ENCODE measurements at regions not wholly inside any gene's neighbourhood (a gene's known extent, or its start where the extent isn't known, plus 50 kb on each side); places are given as distances from the start of the nearest gene placed in this dataset.

DNA sequence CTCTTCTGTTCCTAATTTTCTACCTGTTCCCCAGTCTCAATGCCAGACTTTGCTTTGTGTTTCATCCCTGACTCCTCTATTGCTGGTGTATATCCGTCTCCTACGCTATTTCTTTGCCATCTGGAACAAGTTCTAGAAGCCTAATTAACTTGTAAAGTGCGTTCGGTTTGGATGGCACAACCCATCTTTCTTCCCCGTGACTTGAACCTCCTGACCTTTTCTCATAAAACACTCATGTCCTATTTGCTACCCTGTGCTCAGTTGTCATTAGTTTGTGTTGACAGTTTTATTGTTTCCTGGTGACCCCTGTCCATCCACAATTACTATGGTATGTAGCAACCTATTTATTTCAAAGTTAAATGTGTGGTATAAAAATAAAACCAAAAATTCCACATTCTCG lies 323.5 kb downstream of the TLE4 start:
- H3K27me3 ChIP-seq (ENCODE audit: control insufficient read depth, insufficient read depth, low read length): no peaks in the 10 kb centered on the region
- no peaks in the 10 kb centered on the region for H3K4me1 ChIP-seq (ENCODE audit: control insufficient read depth, insufficient read depth, low read length)
- no peaks in the 10 kb centered on the region for H3K9me3 ChIP-seq (ENCODE audit: control insufficient read depth, insufficient read depth, low read depth, low read length)
- no peaks in the 10 kb centered on the region for H3K36me3 ChIP-seq (ENCODE audit: control insufficient read depth, insufficient read depth, low read length)
- no peak overlapping the region for H3K27ac ChIP-seq (ENCODE audit: low read depth, low read length)
- no peak overlapping the region for H3K9ac ChIP-seq (ENCODE audit: low read length)
- no peak overlapping the region for H3K4me3 ChIP-seq (ENCODE audit: low read depth, low read length)

GRCh38 chr9:79889369-79889768 lies 317.6 kb downstream of the TLE4 start:
- Histone ChIP-seq H3K4me3 (ENCODE audit: low read depth, low read length) (no peak overlapping the region), H3K9me3 (ENCODE audit: control insufficient read depth, insufficient read depth, low read depth, low read length) (no peaks in the 10 kb centered on the region), H3K27me3 (ENCODE audit: control insufficient read depth, insufficient read depth, low read length) (no peaks in the 10 kb centered on the region), H3K9ac (ENCODE audit: low read length) (no peak overlapping the region), H3K27ac (ENCODE audit: low read depth, low read length) (no peak overlapping the region), H3K36me3 (ENCODE audit: control insufficient read depth, insufficient read depth, low read length) (no peaks in the 10 kb centered on the region), H3K4me1 (ENCODE audit: control insufficient read depth, insufficient read depth, low read length) (no peaks in the 10 kb centered on the region)

GRCh38 chr9:79885093-79885857 lies 313.5 kb downstream of the TLE4 start:
- H3K9me3 ChIP-seq (ENCODE audit: control insufficient read depth, insufficient read depth, low read depth, low read length): no peaks in the 10 kb centered on the region
- no peak overlapping the region for H3K9ac ChIP-seq (ENCODE audit: low read length)
- no peaks in the 10 kb centered on the region for H3K4me1 ChIP-seq (ENCODE audit: control insufficient read depth, insufficient read depth, low read length)
- H3K36me3 ChIP-seq (ENCODE audit: control insufficient read depth, insufficient read depth, low read length): no peaks in the 10 kb centered on the region
- no peaks in the 10 kb centered on the region for H3K27me3 ChIP-seq (ENCODE audit: control insufficient read depth, insufficient read depth, low read length)
- no peak overlapping the region for H3K4me3 ChIP-seq (ENCODE audit: low read depth, low read length)
- H3K27ac ChIP-seq (ENCODE audit: low read depth, low read length): no peak overlapping the region

DNA sequence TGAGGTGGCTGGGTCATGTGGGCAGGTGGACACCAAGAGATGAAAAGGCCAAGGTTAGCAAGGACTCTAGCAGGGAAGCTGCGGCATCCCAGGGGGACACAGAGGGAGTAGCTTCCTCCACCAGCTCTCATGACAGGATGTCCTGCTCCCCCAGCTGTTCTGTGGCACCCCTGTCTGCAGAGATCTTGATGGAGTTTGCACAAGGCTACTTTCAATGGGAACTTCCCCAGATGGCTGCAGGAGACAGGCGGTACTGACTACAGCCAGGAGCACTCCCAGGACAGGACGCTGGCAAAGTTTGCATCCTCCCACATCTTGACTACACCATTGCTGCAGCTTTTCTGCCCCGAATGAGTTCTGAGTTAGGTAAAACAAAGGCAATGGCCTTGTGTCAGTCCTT lies 312.8 kb downstream of the TLE4 start:
- Histone ChIP-seq H3K36me3 (ENCODE audit: control insufficient read depth, insufficient read depth, low read length) (no peaks in the 10 kb centered on the region), H3K27me3 (ENCODE audit: control insufficient read depth, insufficient read depth, low read length) (no peaks in the 10 kb centered on the region), H3K9me3 (ENCODE audit: control insufficient read depth, insufficient read depth, low read depth, low read length) (no peaks in the 10 kb centered on the region), H3K4me3 (ENCODE audit: low read depth, low read length) (no peak overlapping the region), H3K4me1 (ENCODE audit: control insufficient read depth, insufficient read depth, low read length) (no peaks in the 10 kb centered on the region), H3K9ac (ENCODE audit: low read length) (no peak overlapping the region), H3K27ac (ENCODE audit: low read depth, low read length) (no peak overlapping the region)

GRCh38 chr9:79883073-79883645 lies 311.4 kb downstream of the TLE4 start:
- Histone ChIP-seq H3K27me3 (ENCODE audit: control insufficient read depth, insufficient read depth, low read length) (no peaks in the 10 kb centered on the region), H3K36me3 (ENCODE audit: control insufficient read depth, insufficient read depth, low read length) (no peaks in the 10 kb centered on the region), H3K4me1 (ENCODE audit: control insufficient read depth, insufficient read depth, low read length) (no peaks in the 10 kb centered on the region), H3K4me3 (ENCODE audit: low read depth, low read length) (no peak overlapping the region), H3K27ac (ENCODE audit: low read depth, low read length) (no peak overlapping the region), H3K9me3 (ENCODE audit: control insufficient read depth, insufficient read depth, low read depth, low read length) (no peaks in the 10 kb centered on the region), H3K9ac (ENCODE audit: low read length) (no peak overlapping the region)

GRCh38 chr9:79880626-79881025 lies 308.9 kb downstream of the TLE4 start:
- Histone ChIP-seq H3K9ac (ENCODE audit: low read length) (no peak overlapping the region), H3K27me3 (ENCODE audit: control insufficient read depth, insufficient read depth, low read length) (no peaks in the 10 kb centered on the region), H3K36me3 (ENCODE audit: control insufficient read depth, insufficient read depth, low read length) (no peaks in the 10 kb centered on the region), H3K9me3 (ENCODE audit: control insufficient read depth, insufficient read depth, low read depth, low read length) (no peaks in the 10 kb centered on the region), H3K27ac (ENCODE audit: low read depth, low read length) (no peak overlapping the region), H3K4me3 (ENCODE audit: low read depth, low read length) (no peak overlapping the region), H3K4me1 (ENCODE audit: control insufficient read depth, insufficient read depth, low read length) (no peaks in the 10 kb centered on the region)

GRCh38 chr9:79877943-79878602 lies 306.3 kb downstream of the TLE4 start:
- Histone ChIP-seq H3K9me3 (ENCODE audit: control insufficient read depth, insufficient read depth, low read depth, low read length) (no peaks in the 10 kb centered on the region), H3K27me3 (ENCODE audit: control insufficient read depth, insufficient read depth, low read length) (no peaks in the 10 kb centered on the region), H3K4me1 (ENCODE audit: control insufficient read depth, insufficient read depth, low read length) (no peaks in the 10 kb centered on the region), H3K9ac (ENCODE audit: low read length) (no peak overlapping the region), H3K27ac (ENCODE audit: low read depth, low read length) (no peak overlapping the region), H3K4me3 (ENCODE audit: low read depth, low read length) (no peak overlapping the region), H3K36me3 (ENCODE audit: control insufficient read depth, insufficient read depth, low read length) (no peaks in the 10 kb centered on the region)

DNA sequence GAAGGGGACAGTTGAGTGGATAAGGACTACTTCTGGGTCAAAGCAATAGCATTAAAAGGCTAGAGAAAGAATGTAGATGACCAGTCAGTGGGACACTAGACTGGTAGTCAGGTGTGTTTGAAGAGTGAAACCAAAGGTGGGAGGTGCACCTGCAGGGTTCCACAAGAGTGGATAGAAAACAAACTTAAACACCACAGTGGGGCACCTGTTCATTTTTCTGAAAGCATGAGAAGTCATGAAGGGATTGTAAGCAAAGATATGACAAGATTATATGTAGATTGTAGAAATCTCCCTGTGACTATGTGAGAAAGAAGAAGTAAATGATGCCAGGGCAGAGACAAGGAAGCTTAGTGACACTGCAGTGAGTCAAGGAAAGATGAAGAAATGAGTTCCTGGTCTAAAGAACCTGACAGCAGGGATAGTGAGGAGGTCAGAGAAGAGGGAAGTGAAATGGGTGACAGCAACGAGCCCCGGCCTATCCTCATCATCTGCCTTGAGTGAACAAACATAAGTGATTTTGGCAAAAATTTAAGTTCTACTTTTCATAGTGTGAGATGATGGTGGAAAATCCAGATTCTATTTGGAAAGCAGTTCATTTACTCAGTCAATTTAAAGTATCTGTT lies 296.9 kb downstream of the TLE4 start:
- H3K36me3 ChIP-seq (ENCODE audit: control insufficient read depth, insufficient read depth, low read length): no peaks in the 10 kb centered on the region
- no peak overlapping the region for H3K27ac ChIP-seq (ENCODE audit: low read depth, low read length)
- H3K4me3 ChIP-seq (ENCODE audit: low read depth, low read length): no peak overlapping the region
- no peaks in the 10 kb centered on the region for H3K4me1 ChIP-seq (ENCODE audit: control insufficient read depth, insufficient read depth, low read length)
- 0 out of 2 replicates have a peak, but pooled peaks cover 2% of the 10 kb centered on the region for H3K9me3 ChIP-seq (ENCODE audit: control insufficient read depth, insufficient read depth, low read depth, low read length)
- H3K9ac ChIP-seq (ENCODE audit: low read length): no peak overlapping the region
- H3K27me3 ChIP-seq (ENCODE audit: control insufficient read depth, insufficient read depth, low read length): no peaks in the 10 kb centered on the region

GRCh38 chr9:79862921-79863890 lies 291.4 kb downstream of the TLE4 start:
- no peaks in the 10 kb centered on the region for H3K27me3 ChIP-seq (ENCODE audit: control insufficient read depth, insufficient read depth, low read length)
- no peaks in the 10 kb centered on the region for H3K4me1 ChIP-seq (ENCODE audit: control insufficient read depth, insufficient read depth, low read length)
- H3K4me3 ChIP-seq (ENCODE audit: low read depth, low read length): no peak overlapping the region
- H3K9ac ChIP-seq (ENCODE audit: low read length): no peak overlapping the region
- H3K27ac ChIP-seq (ENCODE audit: low read depth, low read length): no peak overlapping the region
- H3K36me3 ChIP-seq (ENCODE audit: control insufficient read depth, insufficient read depth, low read length): no peaks in the 10 kb centered on the region
- 0 out of 2 replicates have a peak, but pooled peaks cover 8% of the 10 kb centered on the region for H3K9me3 ChIP-seq (ENCODE audit: control insufficient read depth, insufficient read depth, low read depth, low read length)

DNA sequence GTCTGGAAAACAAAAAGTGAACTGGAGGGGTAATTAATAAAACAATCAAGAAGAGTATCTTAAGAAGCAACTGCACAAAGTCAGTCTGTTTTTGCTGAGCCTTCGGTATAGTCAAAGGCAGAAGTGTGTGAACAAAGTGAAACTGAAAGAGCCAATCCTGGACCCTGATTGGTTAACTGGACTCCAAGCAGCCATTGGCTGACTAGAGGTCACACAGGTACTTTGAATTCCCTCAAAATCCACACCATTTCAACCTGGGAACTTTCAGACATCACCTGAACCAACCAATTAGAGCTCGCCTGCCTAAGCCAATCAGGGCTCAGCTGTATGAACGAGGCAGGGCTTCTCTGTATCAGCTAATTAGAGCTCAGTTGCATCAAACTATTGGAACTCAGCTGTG lies 286.7 kb downstream of the TLE4 start:
- H3K9me3 ChIP-seq (ENCODE audit: control insufficient read depth, insufficient read depth, low read depth, low read length): 0 out of 2 replicates have a peak, but pooled peaks cover 5% of the 10 kb centered on the region
- H3K4me3 ChIP-seq (ENCODE audit: low read depth, low read length): no peak overlapping the region
- no peak overlapping the region for H3K27ac ChIP-seq (ENCODE audit: low read depth, low read length)
- H3K9ac ChIP-seq (ENCODE audit: low read length): no peak overlapping the region
- H3K27me3 ChIP-seq (ENCODE audit: control insufficient read depth, insufficient read depth, low read length): no peaks in the 10 kb centered on the region
- H3K4me1 ChIP-seq (ENCODE audit: control insufficient read depth, insufficient read depth, low read length): no peaks in the 10 kb centered on the region
- H3K36me3 ChIP-seq (ENCODE audit: control insufficient read depth, insufficient read depth, low read length): no peaks in the 10 kb centered on the region
